ENCODE measurements at regions not wholly inside any gene's neighbourhood (a gene's known extent, or its start where the extent isn't known, plus 50 kb on each side); places are given as distances from the start of the nearest gene placed in this dataset.

DNA sequence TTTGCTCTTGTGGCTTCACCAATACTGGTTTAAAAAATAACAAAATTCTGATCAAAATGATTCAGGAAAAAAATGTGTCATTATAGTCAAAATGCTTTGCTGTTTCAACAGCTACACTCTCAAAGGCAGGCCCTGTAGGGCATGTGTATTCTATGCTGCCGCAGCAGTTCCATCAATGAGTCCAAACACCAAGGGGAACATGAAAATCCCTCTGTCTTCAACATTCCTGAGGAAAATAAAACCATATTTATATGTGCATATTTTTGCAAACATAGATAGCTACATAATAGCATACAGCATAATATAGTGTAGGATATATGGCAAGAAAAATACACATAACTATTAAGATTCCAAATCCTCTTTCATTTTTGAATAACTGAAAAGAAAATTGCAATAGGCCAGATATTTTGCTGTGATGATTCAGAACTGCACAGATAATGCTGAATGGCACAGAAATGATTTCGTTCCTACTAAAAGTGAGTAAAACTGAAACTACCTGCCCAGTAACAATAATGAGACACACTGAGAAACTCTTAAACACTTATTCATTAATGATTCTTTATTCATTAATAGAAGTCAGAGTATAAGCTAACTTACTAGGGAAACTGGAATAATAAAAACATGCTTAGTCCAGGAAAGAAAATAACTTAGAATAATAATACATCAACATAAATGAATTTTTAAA is 343.8 kb downstream of the SUCLG1 start:
- no peak for TF ChIP-seq POLR2A (IDR thresholded peaks at IDR 0.05)
- TF ChIP-seq, protein P1, sequence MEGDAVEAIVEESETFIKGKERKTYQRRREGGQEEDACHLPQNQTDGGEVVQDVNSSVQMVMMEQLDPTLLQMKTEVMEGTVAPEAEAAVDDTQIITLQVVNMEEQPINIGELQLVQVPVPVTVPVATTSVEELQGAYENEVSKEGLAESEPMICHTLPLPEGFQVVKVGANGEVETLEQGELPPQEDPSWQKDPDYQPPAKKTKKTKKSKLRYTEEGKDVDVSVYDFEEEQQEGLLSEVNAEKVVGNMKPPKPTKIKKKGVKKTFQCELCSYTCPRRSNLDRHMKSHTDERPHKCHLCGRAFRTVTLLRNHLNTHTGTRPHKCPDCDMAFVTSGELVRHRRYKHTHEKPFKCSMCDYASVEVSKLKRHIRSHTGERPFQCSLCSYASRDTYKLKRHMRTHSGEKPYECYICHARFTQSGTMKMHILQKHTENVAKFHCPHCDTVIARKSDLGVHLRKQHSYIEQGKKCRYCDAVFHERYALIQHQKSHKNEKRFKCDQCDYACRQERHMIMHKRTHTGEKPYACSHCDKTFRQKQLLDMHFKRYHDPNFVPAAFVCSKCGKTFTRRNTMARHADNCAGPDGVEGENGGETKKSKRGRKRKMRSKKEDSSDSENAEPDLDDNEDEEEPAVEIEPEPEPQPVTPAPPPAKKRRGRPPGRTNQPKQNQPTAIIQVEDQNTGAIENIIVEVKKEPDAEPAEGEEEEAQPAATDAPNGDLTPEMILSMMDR (IDR thresholded peaks at IDR 0.05): no peak
